Panc1 (cell line): ENCODE measurements at regions not wholly inside any gene's neighbourhood (a gene's known extent, or its start where the extent isn't known, plus 50 kb on each side); places are given as distances from the start of the nearest gene placed in this dataset.

Experiments
- ATAC-seq: fragments of 200-7000 bp; cut with Tn5 transposase; 2 replicates; pipeline ENCODE4 v1.9.1; 2020; ENCODE audit warnings: mild to moderate bottlenecking, moderate library complexity
- BruUV-seq: library from RNA; stranded (reverse); fragments of 400-500 nt; replicated peaks from 2 replicates; lab custom pipeline; 2021; lab: Mats Ljungman, UMichigan
- CTCF ChIA-PET: fragments of 300-600 bp; sonication (Branson Sonifier 250); formaldehyde crosslinking; loops from one replicate; lab custom pipeline; 2022; ENCODE audit warnings: antibody characterized with exemption; lab: Charles Lee
- POLR2A ChIA-PET: fragments of 300-600 bp; sonication (Branson Sonifier 250); formaldehyde crosslinking; loops from one replicate; lab custom pipeline; 2022; ENCODE audit warnings: antibody characterized with exemption; lab: Charles Lee
- DNase-seq: peaks from one replicate; pipeline ENCODE4 v3.0.0-alpha.2; 2010; ENCODE audit warnings: low read depth, low spot score
- H3K27ac ChIP-seq: 2 replicates; pipeline ENCODE4 v1.5.1; 2011; ENCODE audit warnings: mild to moderate bottlenecking, low read length, inconsistent platforms
- H3K27me3 ChIP-seq: fragments of 200-500 bp; sonication (Bioruptor generic); 2 replicates; pipeline ENCODE4 v1.6.0; 2014; ENCODE audit warnings: low read length, inconsistent platforms; ENCODE audit not compliant: control insufficient read depth, insufficient read depth
- H3K36me3 ChIP-seq: fragments of 200-500 bp; sonication (Bioruptor generic); 2 replicates; pipeline ENCODE4 v1.5.1; 2014; ENCODE audit warnings: inconsistent platforms, mild to moderate bottlenecking, low read length, moderate library complexity; ENCODE audit not compliant: control insufficient read depth, insufficient read depth
- H3K4me1 ChIP-seq: 2 replicates; pipeline ENCODE4 v1.5.1; 2011; ENCODE audit warnings: inconsistent platforms, mild to moderate bottlenecking, low read length, moderate library complexity; ENCODE audit not compliant: control insufficient read depth, insufficient read depth
- H3K4me3 ChIP-seq, 2 experiments: 2 replicates each; pipeline ENCODE4 v1.5.1; 2011 to 2012; ENCODE audit warnings: low read depth in 2 of 2, low read length in 2 of 2, mild to moderate bottlenecking in 2 of 2, inconsistent platforms in 1 of 2, moderate library complexity in 1 of 2
- H3K9me3 ChIP-seq: fragments of 200-500 bp; sonication (Bioruptor generic); 2 replicates; pipeline ENCODE4 v1.5.1; 2014; ENCODE audit warnings: low read depth, mild to moderate bottlenecking, inconsistent platforms, low read length, moderate library complexity; ENCODE audit not compliant: control insufficient read depth, insufficient read depth
- POLR2AphosphoS5 ChIP-seq: IDR thresholded peaks from 2 replicates; pipeline ENCODE4 v1.6.1; 2012; ENCODE audit warnings: mild to moderate bottlenecking, low read depth, low read length, moderate library complexity
- SIN3A ChIP-seq: IDR thresholded peaks from 2 replicates; pipeline ENCODE4 v1.6.1; 2012; ENCODE audit warnings: low read depth, mild to moderate bottlenecking, low read length, moderate library complexity, borderline replicate concordance; ENCODE audit not compliant: insufficient read depth
- TCF7L2 ChIP-seq: IDR thresholded peaks from 2 replicates; pipeline ENCODE4 v1.6.1; 2011; ENCODE audit warnings: mild to moderate bottlenecking, low read depth, low read length, inconsistent platforms
- in situ Hi-C: cut with HindIII; loops from 2 replicates; pipeline ENCODE4 v1.10.0; 2016; ENCODE audit warnings: low sequenced_read_pairs, low pct_unique_long_range_greater_than_20kb
- intact Hi-C: fragments of 100-400 bp; cut with micrococcal nuclease; formaldehyde crosslinking; loops from one replicate; pipeline ENCODE4 v1.10.0; 2022; ENCODE audit not compliant: unreplicated experiment
- TF ChIP-seq, protein P1 (sequence below): fragments of 450-650 bp; IDR thresholded peaks from 2 replicates; pipeline ENCODE4 v1.5.1; 2017; ENCODE audit warnings: mild to moderate bottlenecking
- TF ChIP-seq, protein P2 (sequence below), 2 experiments: IDR thresholded peaks; 2 replicates each; pipeline ENCODE4 v1.6.1; 2011 to 2012; ENCODE audit warnings: low read depth in 2 of 2, control low read depth in 1 of 2, low read length in 1 of 2, mild to moderate bottlenecking in 1 of 2, moderate library complexity in 1 of 2; ENCODE audit not compliant: insufficient read depth in 1 of 2

DNA sequence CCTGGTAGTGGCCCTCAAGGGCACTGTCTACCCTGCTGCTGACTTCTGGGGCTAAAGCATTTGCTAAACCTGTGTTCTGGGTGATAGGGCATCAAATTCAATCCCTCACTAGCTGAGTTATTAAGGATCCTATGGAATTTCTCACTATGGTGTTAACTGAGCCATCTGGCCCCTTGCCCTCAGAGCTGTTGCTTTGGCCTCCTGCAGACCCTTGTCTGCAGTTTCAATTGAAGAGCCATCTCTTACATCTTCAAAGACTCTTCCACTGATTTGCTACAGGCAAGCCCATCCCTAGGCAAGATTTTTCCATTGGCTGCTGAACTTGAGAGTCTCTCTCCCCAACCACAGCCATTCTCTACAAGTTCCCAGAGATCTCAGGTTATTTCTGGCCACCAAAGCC, 418.2 kb downstream of the ZNF608 start:
- TF ChIP-seq, protein P1, sequence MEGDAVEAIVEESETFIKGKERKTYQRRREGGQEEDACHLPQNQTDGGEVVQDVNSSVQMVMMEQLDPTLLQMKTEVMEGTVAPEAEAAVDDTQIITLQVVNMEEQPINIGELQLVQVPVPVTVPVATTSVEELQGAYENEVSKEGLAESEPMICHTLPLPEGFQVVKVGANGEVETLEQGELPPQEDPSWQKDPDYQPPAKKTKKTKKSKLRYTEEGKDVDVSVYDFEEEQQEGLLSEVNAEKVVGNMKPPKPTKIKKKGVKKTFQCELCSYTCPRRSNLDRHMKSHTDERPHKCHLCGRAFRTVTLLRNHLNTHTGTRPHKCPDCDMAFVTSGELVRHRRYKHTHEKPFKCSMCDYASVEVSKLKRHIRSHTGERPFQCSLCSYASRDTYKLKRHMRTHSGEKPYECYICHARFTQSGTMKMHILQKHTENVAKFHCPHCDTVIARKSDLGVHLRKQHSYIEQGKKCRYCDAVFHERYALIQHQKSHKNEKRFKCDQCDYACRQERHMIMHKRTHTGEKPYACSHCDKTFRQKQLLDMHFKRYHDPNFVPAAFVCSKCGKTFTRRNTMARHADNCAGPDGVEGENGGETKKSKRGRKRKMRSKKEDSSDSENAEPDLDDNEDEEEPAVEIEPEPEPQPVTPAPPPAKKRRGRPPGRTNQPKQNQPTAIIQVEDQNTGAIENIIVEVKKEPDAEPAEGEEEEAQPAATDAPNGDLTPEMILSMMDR: no peak
- TF ChIP-seq TCF7L2 (no peak), POLR2AphosphoS5 (no peak), SIN3A (no peak)
- TF ChIP-seq, protein P2, sequence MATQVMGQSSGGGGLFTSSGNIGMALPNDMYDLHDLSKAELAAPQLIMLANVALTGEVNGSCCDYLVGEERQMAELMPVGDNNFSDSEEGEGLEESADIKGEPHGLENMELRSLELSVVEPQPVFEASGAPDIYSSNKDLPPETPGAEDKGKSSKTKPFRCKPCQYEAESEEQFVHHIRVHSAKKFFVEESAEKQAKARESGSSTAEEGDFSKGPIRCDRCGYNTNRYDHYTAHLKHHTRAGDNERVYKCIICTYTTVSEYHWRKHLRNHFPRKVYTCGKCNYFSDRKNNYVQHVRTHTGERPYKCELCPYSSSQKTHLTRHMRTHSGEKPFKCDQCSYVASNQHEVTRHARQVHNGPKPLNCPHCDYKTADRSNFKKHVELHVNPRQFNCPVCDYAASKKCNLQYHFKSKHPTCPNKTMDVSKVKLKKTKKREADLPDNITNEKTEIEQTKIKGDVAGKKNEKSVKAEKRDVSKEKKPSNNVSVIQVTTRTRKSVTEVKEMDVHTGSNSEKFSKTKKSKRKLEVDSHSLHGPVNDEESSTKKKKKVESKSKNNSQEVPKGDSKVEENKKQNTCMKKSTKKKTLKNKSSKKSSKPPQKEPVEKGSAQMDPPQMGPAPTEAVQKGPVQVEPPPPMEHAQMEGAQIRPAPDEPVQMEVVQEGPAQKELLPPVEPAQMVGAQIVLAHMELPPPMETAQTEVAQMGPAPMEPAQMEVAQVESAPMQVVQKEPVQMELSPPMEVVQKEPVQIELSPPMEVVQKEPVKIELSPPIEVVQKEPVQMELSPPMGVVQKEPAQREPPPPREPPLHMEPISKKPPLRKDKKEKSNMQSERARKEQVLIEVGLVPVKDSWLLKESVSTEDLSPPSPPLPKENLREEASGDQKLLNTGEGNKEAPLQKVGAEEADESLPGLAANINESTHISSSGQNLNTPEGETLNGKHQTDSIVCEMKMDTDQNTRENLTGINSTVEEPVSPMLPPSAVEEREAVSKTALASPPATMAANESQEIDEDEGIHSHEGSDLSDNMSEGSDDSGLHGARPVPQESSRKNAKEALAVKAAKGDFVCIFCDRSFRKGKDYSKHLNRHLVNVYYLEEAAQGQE (IDR thresholded peaks at IDR 0.05; ENCODE audit: insufficient read depth in 1 of 2, low read depth in 2 of 2, low read length in 1 of 2): no peak
- no peaks in the 10 kb centered on the region for H3K36me3 ChIP-seq
- no TSS peak for BruUV-seq

DNA sequence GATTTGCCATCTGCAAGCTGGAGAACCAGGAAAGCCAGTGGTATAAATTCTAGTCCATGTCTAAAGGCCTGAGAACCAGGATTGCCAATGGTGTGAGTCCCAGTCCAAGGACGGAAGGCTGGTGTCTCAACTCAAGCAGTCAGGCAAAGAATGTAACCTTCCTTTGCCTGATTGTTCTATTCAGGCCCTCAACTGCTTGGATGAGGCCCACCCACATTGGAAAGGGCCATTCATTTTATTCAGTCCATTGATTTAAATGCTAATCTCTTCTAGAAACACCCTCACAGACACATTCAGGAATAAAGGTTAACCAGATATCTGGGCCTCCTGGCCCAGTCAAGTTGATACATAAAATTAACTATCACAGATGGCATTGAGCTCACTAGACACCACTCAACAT, 427.8 kb downstream of the ZNF608 start:
- no peak for TF ChIP-seq TCF7L2
- no peak for TF ChIP-seq POLR2AphosphoS5
- TF ChIP-seq, protein P1: no peak
- TF ChIP-seq, protein P2 (IDR thresholded peaks at IDR 0.05; ENCODE audit: insufficient read depth in 1 of 2, low read depth in 2 of 2, low read length in 1 of 2): no peak
- TF ChIP-seq SIN3A: no peak
- CTCF ChIA-PET: no interaction called here

More for the DNA sequence above, 418.2 kb downstream of the ZNF608 start:
- Histone ChIP-seq H3K27me3 (no peaks in the 10 kb centered on the region), H3K4me3 (no peak overlapping the region), H3K4me1 (no peaks in the 10 kb centered on the region), H3K9me3 (no peaks in the 10 kb centered on the region), H3K27ac (no peak overlapping the region)
- ChIA-PET POLR2A (no interaction called here), CTCF (no interaction called here)
- no peak for DNase-seq
- in situ Hi-C loops: no loop called here
- intact Hi-C loops: no loop called here
- no peak for ATAC-seq

More for the DNA sequence above, 427.8 kb downstream of the ZNF608 start:
- ATAC-seq: no peak
- Histone ChIP-seq H3K36me3 (no peaks in the 10 kb centered on the region), H3K27me3 (no peaks in the 10 kb centered on the region), H3K27ac (no peak overlapping the region), H3K4me3 (no peak overlapping the region), H3K4me1 (no peaks in the 10 kb centered on the region), H3K9me3 (no peaks in the 10 kb centered on the region)
- BruUV-seq: no TSS peak
- no peak for DNase-seq
- intact Hi-C loops (no loop called here), in situ Hi-C loops (no loop called here)
- POLR2A ChIA-PET: no interaction called here
